HL-60 (cell line): ENCODE measurements at regions not wholly inside any gene's neighbourhood (a gene's known extent, or its start where the extent isn't known, plus 50 kb on each side); places are given as distances from the start of the nearest gene placed in this dataset.

Experiments
- DNase-seq, 2 experiments: peaks; one replicate each; pipeline ENCODE4 v3.0.0-alpha.2; 2010 to 2020; ENCODE audit warnings: low read depth in 1 of 2, low spot score in 1 of 2
- H3K27ac ChIP-seq: fragments of 250-450 bp; sonication (Bioruptor Pico); replicated peaks from 2 replicates; pipeline ENCODE4 v1.5.1; 2020; ENCODE audit warnings: mild to moderate bottlenecking, moderate library complexity
- H3K27me3 ChIP-seq: fragments of 250-450 bp; sonication (Bioruptor Pico); 2 replicates; pipeline ENCODE4 v1.5.1; 2021; ENCODE audit warnings: mild to moderate bottlenecking, moderate library complexity; ENCODE audit not compliant: insufficient read depth, poor library complexity, severe bottlenecking
- H3K4me3 ChIP-seq: replicated peaks from 2 replicates; pipeline ENCODE4 v1.5.1; 2011; ENCODE audit warnings: mild to moderate bottlenecking, control low read depth, low read length; ENCODE audit not compliant: insufficient read depth
- GABPA ChIP-seq: IDR thresholded peaks from 2 replicates; pipeline ENCODE4 v1.6.1; 2012; ENCODE audit warnings: low read depth
- POLR2AphosphoS5 ChIP-seq: IDR thresholded peaks from 2 replicates; pipeline ENCODE4 v1.6.1; 2012; ENCODE audit warnings: low read depth
- SPI1 ChIP-seq: IDR thresholded peaks from 2 replicates; pipeline ENCODE4 v1.6.1; 2012; ENCODE audit warnings: low read depth, mild to moderate bottlenecking, borderline replicate concordance
- TF ChIP-seq, protein P1 (sequence below): IDR thresholded peaks from one replicate; pipeline ENCODE4 v1.5.1; 2011; ENCODE audit warnings: low read length, control low read depth, inconsistent platforms; ENCODE audit not compliant: insufficient read depth
- TF ChIP-seq, protein P2 (sequence below): IDR thresholded peaks from 2 replicates; pipeline ENCODE4 v1.6.1; 2012; ENCODE audit warnings: low read depth; ENCODE audit not compliant: insufficient replicate concordance

DNA sequence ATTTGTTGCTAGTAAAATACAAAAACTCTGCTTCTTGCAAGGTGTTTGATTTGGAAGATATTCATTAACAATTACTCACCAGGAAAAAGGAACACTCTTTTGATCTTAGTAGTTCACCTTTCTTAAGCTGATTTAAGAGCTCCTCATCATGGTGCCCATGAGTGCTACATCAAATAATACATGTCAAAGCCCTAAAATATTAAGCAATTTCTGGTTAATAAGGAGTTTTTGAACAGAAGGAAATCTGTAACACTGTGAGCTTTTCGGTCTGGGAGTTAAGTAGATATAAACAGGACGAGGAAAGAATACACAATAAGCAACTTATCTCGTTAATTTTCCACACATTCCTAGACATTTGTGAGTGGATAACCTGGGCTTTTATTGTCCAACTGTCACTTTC, 83.9 kb upstream of the DCBLD2 start:
- peaks cover under 1% of the 10 kb centered on the region for H3K27me3 ChIP-seq
- H3K27ac ChIP-seq = no peak overlapping the region
- no peak for DNase-seq
- TF ChIP-seq, protein P1, sequence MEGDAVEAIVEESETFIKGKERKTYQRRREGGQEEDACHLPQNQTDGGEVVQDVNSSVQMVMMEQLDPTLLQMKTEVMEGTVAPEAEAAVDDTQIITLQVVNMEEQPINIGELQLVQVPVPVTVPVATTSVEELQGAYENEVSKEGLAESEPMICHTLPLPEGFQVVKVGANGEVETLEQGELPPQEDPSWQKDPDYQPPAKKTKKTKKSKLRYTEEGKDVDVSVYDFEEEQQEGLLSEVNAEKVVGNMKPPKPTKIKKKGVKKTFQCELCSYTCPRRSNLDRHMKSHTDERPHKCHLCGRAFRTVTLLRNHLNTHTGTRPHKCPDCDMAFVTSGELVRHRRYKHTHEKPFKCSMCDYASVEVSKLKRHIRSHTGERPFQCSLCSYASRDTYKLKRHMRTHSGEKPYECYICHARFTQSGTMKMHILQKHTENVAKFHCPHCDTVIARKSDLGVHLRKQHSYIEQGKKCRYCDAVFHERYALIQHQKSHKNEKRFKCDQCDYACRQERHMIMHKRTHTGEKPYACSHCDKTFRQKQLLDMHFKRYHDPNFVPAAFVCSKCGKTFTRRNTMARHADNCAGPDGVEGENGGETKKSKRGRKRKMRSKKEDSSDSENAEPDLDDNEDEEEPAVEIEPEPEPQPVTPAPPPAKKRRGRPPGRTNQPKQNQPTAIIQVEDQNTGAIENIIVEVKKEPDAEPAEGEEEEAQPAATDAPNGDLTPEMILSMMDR = no peak
- TF ChIP-seq, protein P2, sequence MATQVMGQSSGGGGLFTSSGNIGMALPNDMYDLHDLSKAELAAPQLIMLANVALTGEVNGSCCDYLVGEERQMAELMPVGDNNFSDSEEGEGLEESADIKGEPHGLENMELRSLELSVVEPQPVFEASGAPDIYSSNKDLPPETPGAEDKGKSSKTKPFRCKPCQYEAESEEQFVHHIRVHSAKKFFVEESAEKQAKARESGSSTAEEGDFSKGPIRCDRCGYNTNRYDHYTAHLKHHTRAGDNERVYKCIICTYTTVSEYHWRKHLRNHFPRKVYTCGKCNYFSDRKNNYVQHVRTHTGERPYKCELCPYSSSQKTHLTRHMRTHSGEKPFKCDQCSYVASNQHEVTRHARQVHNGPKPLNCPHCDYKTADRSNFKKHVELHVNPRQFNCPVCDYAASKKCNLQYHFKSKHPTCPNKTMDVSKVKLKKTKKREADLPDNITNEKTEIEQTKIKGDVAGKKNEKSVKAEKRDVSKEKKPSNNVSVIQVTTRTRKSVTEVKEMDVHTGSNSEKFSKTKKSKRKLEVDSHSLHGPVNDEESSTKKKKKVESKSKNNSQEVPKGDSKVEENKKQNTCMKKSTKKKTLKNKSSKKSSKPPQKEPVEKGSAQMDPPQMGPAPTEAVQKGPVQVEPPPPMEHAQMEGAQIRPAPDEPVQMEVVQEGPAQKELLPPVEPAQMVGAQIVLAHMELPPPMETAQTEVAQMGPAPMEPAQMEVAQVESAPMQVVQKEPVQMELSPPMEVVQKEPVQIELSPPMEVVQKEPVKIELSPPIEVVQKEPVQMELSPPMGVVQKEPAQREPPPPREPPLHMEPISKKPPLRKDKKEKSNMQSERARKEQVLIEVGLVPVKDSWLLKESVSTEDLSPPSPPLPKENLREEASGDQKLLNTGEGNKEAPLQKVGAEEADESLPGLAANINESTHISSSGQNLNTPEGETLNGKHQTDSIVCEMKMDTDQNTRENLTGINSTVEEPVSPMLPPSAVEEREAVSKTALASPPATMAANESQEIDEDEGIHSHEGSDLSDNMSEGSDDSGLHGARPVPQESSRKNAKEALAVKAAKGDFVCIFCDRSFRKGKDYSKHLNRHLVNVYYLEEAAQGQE = no peak
- TF ChIP-seq GABPA (no peak), SPI1 (no peak), POLR2AphosphoS5 (no peak)
- H3K4me3 ChIP-seq = no peak overlapping the region

DNA sequence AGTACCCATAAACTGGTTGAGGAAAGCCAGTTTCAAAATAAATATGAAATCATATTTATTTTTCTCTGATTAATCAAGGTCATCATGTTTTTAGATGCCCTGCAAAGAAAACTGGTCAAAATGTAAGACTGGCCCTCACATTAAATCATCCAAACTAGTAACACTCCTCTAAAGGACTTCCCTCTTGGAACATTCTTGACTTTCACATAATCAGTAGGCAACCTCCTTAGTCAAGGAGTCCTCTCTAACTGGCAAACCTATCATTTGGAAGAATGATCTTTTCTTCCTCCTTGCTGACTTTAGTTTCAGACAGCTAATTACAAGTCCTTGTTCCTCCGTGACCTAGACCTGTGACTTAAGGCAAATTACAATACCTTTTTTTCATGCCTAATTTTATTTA, 82.5 kb upstream of the DCBLD2 start:
- TF ChIP-seq GABPA (no peak), SPI1 (no peak)
- Histone ChIP-seq H3K27ac (no peak overlapping the region), H3K27me3 (peaks cover 2% of the 10 kb centered on the region), H3K4me3 (no peak overlapping the region)
- no peak for DNase-seq

DNA sequence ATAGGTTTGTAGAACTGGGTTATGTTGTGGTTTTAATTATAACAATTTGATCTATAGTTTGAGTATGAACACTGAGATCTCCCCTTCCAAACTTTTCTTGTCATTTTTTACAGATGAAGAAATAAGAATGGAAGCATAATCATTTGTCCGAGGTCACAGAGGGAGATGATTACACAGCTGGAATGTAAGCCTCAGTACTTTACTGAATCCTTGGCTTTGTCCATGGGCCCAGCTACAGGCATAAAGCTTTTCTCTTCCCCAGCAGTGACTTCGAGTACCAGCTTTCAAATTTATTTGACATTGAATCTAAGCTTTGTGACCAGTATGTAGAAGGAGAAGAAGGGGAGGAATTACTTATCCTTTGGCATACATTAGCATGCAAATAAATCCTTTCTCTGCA, 80.9 kb upstream of the DCBLD2 start:
- H3K27ac ChIP-seq = no peak overlapping the region
- no peak for DNase-seq
- TF ChIP-seq SPI1 (no peak), POLR2AphosphoS5 (no peak), GABPA (no peak)
- TF ChIP-seq, protein P2 = no peak
- TF ChIP-seq, protein P1 = no peak
- H3K4me3 ChIP-seq = no peak overlapping the region
- peaks cover 2% of the 10 kb centered on the region for H3K27me3 ChIP-seq

DNA sequence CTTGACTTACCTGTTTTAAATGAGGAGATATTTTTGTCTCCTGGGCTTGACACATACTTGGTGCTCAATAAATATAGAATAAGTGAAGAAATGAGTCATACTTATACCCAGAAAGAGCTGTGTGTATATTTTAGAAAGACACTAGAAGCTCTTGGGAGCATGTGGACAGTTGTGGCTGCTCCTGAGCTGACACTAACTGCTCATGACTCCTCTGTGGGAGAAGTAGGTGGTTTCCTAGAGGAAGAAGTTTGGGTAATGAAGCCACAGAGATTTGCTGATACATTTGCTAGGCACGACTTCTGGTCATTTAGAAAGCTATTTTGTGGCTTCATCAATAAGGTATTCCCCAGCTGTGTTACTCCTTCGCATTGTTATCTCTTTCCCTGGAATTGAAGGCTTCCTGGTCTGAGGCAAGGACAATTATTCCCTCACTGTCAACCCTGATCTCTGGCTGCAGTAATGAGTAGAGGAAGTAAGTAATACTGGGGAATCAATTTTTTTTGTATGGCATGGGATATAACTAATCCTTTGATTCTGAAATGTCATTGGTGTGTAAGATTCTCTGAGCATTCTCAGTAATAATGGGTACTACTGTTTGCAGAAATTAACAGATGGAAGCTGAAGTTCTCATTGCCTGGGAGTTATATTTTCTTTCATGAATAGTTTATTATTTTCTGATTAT, 79.6 kb upstream of the DCBLD2 start:
- TF ChIP-seq POLR2AphosphoS5 (no peak), GABPA (no peak), SPI1 (no peak)
- TF ChIP-seq, protein P1 = no peak
- Histone ChIP-seq H3K4me3 (no peak overlapping the region), H3K27me3 (peaks cover 2% of the 10 kb centered on the region), H3K27ac (no peak overlapping the region)
- DNase-seq = no peak
